GM23338 (cell line): ENCODE measurements at regions not wholly inside any gene's neighbourhood (a gene's known extent, or its start where the extent isn't known, plus 50 kb on each side); places are given as distances from the start of the nearest gene placed in this dataset.

Experiments
- ATAC-seq: fragments of 200-7000 bp; cut with Tn5 transposase; 3 replicates; pipeline ENCODE4 v1.9.1; 2020
- DNase-seq: peaks from one replicate; pipeline ENCODE4 v3.0.0-alpha.2; 2015; ENCODE audit warnings: low spot score
- H2AFZ ChIP-seq: fragments of 200-600 bp; sonication (generic); 2 replicates; pipeline ENCODE4 v1.8.0; 2016; ENCODE audit warnings: antibody characterized with exemption, mild to moderate bottlenecking, moderate library complexity
- H3F3A ChIP-seq: fragments of 200-600 bp; sonication (generic); replicated peaks from 2 replicates; pipeline ENCODE4 v1.8.0; 2017; ENCODE audit warnings: antibody characterized with exemption, mixed run types, low read depth
- H3K27ac ChIP-seq: fragments of 200-600 bp; sonication (generic); 2 replicates; pipeline ENCODE4 v1.6.1; 2016; ENCODE audit warnings: low read depth
- H3K27me3 ChIP-seq: fragments of 200-600 bp; sonication (generic); 2 replicates; pipeline ENCODE4 v1.8.0; 2016; ENCODE audit warnings: mild to moderate bottlenecking, mixed run types, moderate library complexity; ENCODE audit not compliant: insufficient read depth
- H3K36me3 ChIP-seq: fragments of 200-600 bp; sonication (generic); 2 replicates; pipeline ENCODE4 v1.8.0; 2016; ENCODE audit warnings: mild to moderate bottlenecking; ENCODE audit not compliant: insufficient read depth
- H3K4me1 ChIP-seq: fragments of 200-600 bp; sonication (generic); 2 replicates; pipeline ENCODE4 v1.8.0; 2016; ENCODE audit warnings: mild to moderate bottlenecking, moderate library complexity; ENCODE audit not compliant: insufficient read depth
- H3K4me2 ChIP-seq: fragments of 200-600 bp; sonication (generic); 2 replicates; pipeline ENCODE4 v1.7.1; 2017; ENCODE audit warnings: mixed run types
- H3K4me3 ChIP-seq: fragments of 200-600 bp; sonication (generic); 2 replicates; pipeline ENCODE4 v1.6.1; 2016; ENCODE audit warnings: mixed run types
- H3K79me2 ChIP-seq: fragments of 200-600 bp; sonication (generic); replicated peaks from 2 replicates; pipeline ENCODE4 v1.8.0; 2017; ENCODE audit warnings: mild to moderate bottlenecking; ENCODE audit not compliant: insufficient read depth
- H3K9me2 ChIP-seq: fragments of 200-600 bp; sonication (generic); 2 replicates; pipeline ENCODE4 v1.8.0; 2017; ENCODE audit not compliant: insufficient read depth
- H4K20me1 ChIP-seq: fragments of 200-600 bp; sonication (generic); replicated peaks from 2 replicates; pipeline ENCODE4 v1.8.0; 2017; ENCODE audit warnings: mild to moderate bottlenecking; ENCODE audit not compliant: insufficient read depth
- H3K27ac Mint-ChIP-seq: 2 replicates; pipeline ENCODE4 v1.8.0; 2020; ENCODE audit warnings: inconsistent platforms, mild to moderate bottlenecking, moderate library complexity, mixed read lengths
- H3K27me3 Mint-ChIP-seq: 3 replicates; pipeline ENCODE4 v1.8.0; 2022; ENCODE audit warnings: low read depth, mild to moderate bottlenecking, moderate library complexity, mixed read lengths, inconsistent platforms; ENCODE audit not compliant: insufficient read depth, poor library complexity
- H3K36me3 Mint-ChIP-seq: 3 replicates; pipeline ENCODE4 v1.8.0; 2021; ENCODE audit warnings: low read depth, mild to moderate bottlenecking, inconsistent platforms, moderate library complexity, mixed read lengths
- H3K4me1 Mint-ChIP-seq: 3 replicates; pipeline ENCODE4 v1.8.0; 2020; ENCODE audit warnings: mild to moderate bottlenecking, inconsistent platforms, mixed read lengths
- H3K4me3 Mint-ChIP-seq: 3 replicates; pipeline ENCODE4 v1.8.0; 2021; ENCODE audit warnings: moderate library complexity, mild to moderate bottlenecking, inconsistent platforms, mixed read lengths
- H3K9me3 Mint-ChIP-seq: 3 replicates; pipeline ENCODE4 v1.8.0; 2020; ENCODE audit warnings: moderate library complexity, mild to moderate bottlenecking, inconsistent platforms, mixed read lengths
- EZH2 ChIP-seq: fragments of 200-600 bp; sonication (generic); IDR thresholded peaks from one replicate; pipeline ENCODE4 v1.8.0; 2017; ENCODE audit warnings: antibody characterized with exemption, mild to moderate bottlenecking, low read depth; ENCODE audit not compliant: unreplicated experiment
- EZH2phosphoT487 ChIP-seq: fragments of 200-600 bp; sonication (generic); IDR thresholded peaks from one replicate; pipeline ENCODE4 v1.8.1; 2018; ENCODE audit warnings: antibody characterized with exemption; ENCODE audit not compliant: unreplicated experiment
- JUNB ChIP-seq: IDR thresholded peaks from one replicate; pipeline ENCODE4 v1.6.1; 2016; ENCODE audit warnings: antibody characterized with exemption; ENCODE audit not compliant: unreplicated experiment
- NANOG ChIP-seq: IDR thresholded peaks from 2 replicates; pipeline ENCODE4 v1.6.1; 2016; ENCODE audit warnings: antibody characterized with exemption, borderline replicate concordance
- POLR2AphosphoS5 ChIP-seq: IDR thresholded peaks from 2 replicates; pipeline ENCODE4 v1.6.1; 2016; ENCODE audit warnings: antibody characterized with exemption, low read depth
- STAT1 ChIP-seq: IDR thresholded peaks from one replicate; pipeline ENCODE4 v1.6.1; 2016; ENCODE audit warnings: antibody characterized with exemption; ENCODE audit not compliant: unreplicated experiment
- ZNF331 ChIP-seq: fragments of 250-450 bp; sonication (Bioruptor Pico); IDR thresholded peaks from 2 replicates; pipeline ENCODE4 v1.5.0; 2020; ENCODE audit warnings: low read depth, mild to moderate bottlenecking, moderate library complexity
- TF ChIP-seq, protein P1 (sequence below): IDR thresholded peaks from 2 replicates; pipeline ENCODE4 v1.6.1; 2016; ENCODE audit warnings: antibody characterized with exemption
- TF ChIP-seq, protein P2 (sequence below): IDR thresholded peaks from one replicate; pipeline ENCODE4 v1.6.1; 2018; ENCODE audit warnings: antibody characterized with exemption; ENCODE audit not compliant: unreplicated experiment
- TF ChIP-seq, protein P3 (sequence below), 2 experiments: fragments of 200-600 bp in 1 of 2; sonication (generic) in 1 of 2; conservative IDR thresholded peaks; 2 replicates each; pipeline versions ENCODE4 v1.5.1 to v1.6.1; 2016 to 2017; ENCODE audit warnings: antibody characterized with exemption in 2 of 2, low read depth in 2 of 2, mild to moderate bottlenecking in 2 of 2, moderate library complexity in 1 of 2

DNA sequence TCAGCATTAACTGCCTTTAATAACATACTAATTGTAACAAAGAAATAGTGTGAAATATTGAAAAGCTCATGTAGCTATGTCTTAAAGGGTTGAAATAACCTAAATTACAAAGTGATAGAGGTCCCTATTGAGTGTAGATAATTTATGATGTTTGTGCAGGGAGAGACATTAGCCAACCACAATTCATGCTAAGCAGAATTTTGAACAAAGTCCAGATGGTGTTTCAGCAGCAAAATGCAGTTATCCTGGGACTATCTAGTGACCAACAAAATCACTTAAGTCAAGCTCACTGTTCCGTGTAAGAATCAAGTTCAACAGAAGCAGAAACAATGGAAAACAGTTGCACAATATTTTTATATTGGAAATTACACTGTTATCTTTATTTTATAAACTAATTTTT, 218.5 kb downstream of the SIM1 start:
- H3K79me2 ChIP-seq, result no peaks in the 10 kb centered on the region
- TF ChIP-seq NANOG, result no peak
- TF ChIP-seq EZH2, result no peak
- H4K20me1 ChIP-seq, result no peaks in the 10 kb centered on the region
- Mint-ChIP-seq H3K4me1 (peaks cover 3% of the 10 kb centered on the region; the same call in 2 of the 3 replicates), H3K9me3 (no peaks in the 10 kb centered on the region), H3K27ac (no peak overlapping the region), H3K4me3 (no peak overlapping the region), H3K27me3 (no peaks in the 10 kb centered on the region), H3K36me3 (no peaks in the 10 kb centered on the region)
- DNase-seq (no peak), ATAC-seq (no peak)
- no peaks in the 10 kb centered on the region for H3K4me1 ChIP-seq
- H3K27ac ChIP-seq, result no peak overlapping the region
- no peaks in the 10 kb centered on the region for H3K27me3 ChIP-seq
- no peaks in the 10 kb centered on the region for H3F3A ChIP-seq
- H3K9me2 ChIP-seq, result no peaks in the 10 kb centered on the region
- no peak overlapping the region for H3K4me3 ChIP-seq
- no peak overlapping the region for H3K4me2 ChIP-seq
- H3K36me3 ChIP-seq, result no peaks in the 10 kb centered on the region
- H2AFZ ChIP-seq, result no peak overlapping the region

DNA sequence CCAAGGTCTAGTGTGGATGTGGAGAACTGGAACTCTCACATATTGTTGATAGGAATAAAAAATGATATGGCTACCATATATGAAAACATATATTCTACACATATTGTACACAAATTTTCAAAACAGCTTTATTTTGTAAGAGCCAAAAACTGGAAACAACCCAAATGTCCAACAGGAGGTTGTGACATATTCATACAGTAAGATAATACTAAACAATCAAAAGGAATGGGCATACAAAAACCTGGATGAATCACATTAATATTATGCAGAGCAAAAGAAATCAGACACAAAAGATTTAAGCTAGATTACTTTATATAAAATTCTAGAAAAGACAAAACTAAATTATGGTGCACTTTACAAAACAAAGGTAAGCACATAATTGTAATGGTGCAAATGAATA, 223.9 kb downstream of the SIM1 start:
- Histone ChIP-seq H3K27ac (no peak overlapping the region), H3K4me2 (no peak overlapping the region), H3K36me3 (no peaks in the 10 kb centered on the region), H3F3A (no peaks in the 10 kb centered on the region), H2AFZ (no peak overlapping the region), H3K4me1 (peaks cover 12% of the 10 kb centered on the region), H3K9me2 (no peaks in the 10 kb centered on the region), H3K79me2 (no peaks in the 10 kb centered on the region), H3K27me3 (no peaks in the 10 kb centered on the region), H4K20me1 (no peaks in the 10 kb centered on the region), H3K4me3 (no peak overlapping the region)
- Mint-ChIP-seq H3K27me3 (peaks cover 1% of the 10 kb centered on the region), H3K9me3 (no peaks in the 10 kb centered on the region), H3K27ac (no peak overlapping the region), H3K36me3 (no peaks in the 10 kb centered on the region), H3K4me1 (peaks cover 16% of the 10 kb centered on the region), H3K4me3 (no peak overlapping the region)
- no peak for ATAC-seq
- DNase-seq, result no peak
- TF ChIP-seq, protein P1, sequence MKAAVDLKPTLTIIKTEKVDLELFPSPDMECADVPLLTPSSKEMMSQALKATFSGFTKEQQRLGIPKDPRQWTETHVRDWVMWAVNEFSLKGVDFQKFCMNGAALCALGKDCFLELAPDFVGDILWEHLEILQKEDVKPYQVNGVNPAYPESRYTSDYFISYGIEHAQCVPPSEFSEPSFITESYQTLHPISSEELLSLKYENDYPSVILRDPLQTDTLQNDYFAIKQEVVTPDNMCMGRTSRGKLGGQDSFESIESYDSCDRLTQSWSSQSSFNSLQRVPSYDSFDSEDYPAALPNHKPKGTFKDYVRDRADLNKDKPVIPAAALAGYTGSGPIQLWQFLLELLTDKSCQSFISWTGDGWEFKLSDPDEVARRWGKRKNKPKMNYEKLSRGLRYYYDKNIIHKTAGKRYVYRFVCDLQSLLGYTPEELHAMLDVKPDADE, result no peak
- TF ChIP-seq, protein P2, sequence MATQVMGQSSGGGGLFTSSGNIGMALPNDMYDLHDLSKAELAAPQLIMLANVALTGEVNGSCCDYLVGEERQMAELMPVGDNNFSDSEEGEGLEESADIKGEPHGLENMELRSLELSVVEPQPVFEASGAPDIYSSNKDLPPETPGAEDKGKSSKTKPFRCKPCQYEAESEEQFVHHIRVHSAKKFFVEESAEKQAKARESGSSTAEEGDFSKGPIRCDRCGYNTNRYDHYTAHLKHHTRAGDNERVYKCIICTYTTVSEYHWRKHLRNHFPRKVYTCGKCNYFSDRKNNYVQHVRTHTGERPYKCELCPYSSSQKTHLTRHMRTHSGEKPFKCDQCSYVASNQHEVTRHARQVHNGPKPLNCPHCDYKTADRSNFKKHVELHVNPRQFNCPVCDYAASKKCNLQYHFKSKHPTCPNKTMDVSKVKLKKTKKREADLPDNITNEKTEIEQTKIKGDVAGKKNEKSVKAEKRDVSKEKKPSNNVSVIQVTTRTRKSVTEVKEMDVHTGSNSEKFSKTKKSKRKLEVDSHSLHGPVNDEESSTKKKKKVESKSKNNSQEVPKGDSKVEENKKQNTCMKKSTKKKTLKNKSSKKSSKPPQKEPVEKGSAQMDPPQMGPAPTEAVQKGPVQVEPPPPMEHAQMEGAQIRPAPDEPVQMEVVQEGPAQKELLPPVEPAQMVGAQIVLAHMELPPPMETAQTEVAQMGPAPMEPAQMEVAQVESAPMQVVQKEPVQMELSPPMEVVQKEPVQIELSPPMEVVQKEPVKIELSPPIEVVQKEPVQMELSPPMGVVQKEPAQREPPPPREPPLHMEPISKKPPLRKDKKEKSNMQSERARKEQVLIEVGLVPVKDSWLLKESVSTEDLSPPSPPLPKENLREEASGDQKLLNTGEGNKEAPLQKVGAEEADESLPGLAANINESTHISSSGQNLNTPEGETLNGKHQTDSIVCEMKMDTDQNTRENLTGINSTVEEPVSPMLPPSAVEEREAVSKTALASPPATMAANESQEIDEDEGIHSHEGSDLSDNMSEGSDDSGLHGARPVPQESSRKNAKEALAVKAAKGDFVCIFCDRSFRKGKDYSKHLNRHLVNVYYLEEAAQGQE, result no peak
- TF ChIP-seq POLR2AphosphoS5 (no peak), STAT1 (no peak), JUNB (no peak), NANOG (no peak), EZH2phosphoT487 (no peak), ZNF331 (CRISPR knock-in tag) (no peak)
- TF ChIP-seq, protein P3, sequence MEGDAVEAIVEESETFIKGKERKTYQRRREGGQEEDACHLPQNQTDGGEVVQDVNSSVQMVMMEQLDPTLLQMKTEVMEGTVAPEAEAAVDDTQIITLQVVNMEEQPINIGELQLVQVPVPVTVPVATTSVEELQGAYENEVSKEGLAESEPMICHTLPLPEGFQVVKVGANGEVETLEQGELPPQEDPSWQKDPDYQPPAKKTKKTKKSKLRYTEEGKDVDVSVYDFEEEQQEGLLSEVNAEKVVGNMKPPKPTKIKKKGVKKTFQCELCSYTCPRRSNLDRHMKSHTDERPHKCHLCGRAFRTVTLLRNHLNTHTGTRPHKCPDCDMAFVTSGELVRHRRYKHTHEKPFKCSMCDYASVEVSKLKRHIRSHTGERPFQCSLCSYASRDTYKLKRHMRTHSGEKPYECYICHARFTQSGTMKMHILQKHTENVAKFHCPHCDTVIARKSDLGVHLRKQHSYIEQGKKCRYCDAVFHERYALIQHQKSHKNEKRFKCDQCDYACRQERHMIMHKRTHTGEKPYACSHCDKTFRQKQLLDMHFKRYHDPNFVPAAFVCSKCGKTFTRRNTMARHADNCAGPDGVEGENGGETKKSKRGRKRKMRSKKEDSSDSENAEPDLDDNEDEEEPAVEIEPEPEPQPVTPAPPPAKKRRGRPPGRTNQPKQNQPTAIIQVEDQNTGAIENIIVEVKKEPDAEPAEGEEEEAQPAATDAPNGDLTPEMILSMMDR (conservative IDR thresholded peaks at IDR 0.05; ENCODE audit: low read depth in 2 of 2), result no peak
